ENCODE measurements at regions not wholly inside any gene's neighbourhood (a gene's known extent, or its start where the extent isn't known, plus 50 kb on each side); places are given as distances from the start of the nearest gene placed in this dataset.

GRCh38 chr1:59149435-59149834, 147.5 kb upstream of the FGGY start:
- no peak for DNase-seq
- peaks cover 3% of the 10 kb centered on the region; the same call in 1 of the 2 replicates for H3K27me3 Mint-ChIP-seq (ENCODE audit: insufficient read depth)
- no peak overlapping the region for H3K4me3 Mint-ChIP-seq
- H3K27ac Mint-ChIP-seq = no peak overlapping the region
- peaks cover 7% of the 10 kb centered on the region; the same call in 1 of the 2 replicates for H3K36me3 Mint-ChIP-seq (ENCODE audit: low read depth)
- TF ChIP-seq, protein P1, sequence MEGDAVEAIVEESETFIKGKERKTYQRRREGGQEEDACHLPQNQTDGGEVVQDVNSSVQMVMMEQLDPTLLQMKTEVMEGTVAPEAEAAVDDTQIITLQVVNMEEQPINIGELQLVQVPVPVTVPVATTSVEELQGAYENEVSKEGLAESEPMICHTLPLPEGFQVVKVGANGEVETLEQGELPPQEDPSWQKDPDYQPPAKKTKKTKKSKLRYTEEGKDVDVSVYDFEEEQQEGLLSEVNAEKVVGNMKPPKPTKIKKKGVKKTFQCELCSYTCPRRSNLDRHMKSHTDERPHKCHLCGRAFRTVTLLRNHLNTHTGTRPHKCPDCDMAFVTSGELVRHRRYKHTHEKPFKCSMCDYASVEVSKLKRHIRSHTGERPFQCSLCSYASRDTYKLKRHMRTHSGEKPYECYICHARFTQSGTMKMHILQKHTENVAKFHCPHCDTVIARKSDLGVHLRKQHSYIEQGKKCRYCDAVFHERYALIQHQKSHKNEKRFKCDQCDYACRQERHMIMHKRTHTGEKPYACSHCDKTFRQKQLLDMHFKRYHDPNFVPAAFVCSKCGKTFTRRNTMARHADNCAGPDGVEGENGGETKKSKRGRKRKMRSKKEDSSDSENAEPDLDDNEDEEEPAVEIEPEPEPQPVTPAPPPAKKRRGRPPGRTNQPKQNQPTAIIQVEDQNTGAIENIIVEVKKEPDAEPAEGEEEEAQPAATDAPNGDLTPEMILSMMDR (IDR thresholded peaks at IDR 0.05) = no peak
- H3K4me1 Mint-ChIP-seq (ENCODE audit: low read depth) = peaks cover 83% of the 10 kb centered on the region
- H3K9me3 Mint-ChIP-seq = no peaks in the 10 kb centered on the region

DNA sequence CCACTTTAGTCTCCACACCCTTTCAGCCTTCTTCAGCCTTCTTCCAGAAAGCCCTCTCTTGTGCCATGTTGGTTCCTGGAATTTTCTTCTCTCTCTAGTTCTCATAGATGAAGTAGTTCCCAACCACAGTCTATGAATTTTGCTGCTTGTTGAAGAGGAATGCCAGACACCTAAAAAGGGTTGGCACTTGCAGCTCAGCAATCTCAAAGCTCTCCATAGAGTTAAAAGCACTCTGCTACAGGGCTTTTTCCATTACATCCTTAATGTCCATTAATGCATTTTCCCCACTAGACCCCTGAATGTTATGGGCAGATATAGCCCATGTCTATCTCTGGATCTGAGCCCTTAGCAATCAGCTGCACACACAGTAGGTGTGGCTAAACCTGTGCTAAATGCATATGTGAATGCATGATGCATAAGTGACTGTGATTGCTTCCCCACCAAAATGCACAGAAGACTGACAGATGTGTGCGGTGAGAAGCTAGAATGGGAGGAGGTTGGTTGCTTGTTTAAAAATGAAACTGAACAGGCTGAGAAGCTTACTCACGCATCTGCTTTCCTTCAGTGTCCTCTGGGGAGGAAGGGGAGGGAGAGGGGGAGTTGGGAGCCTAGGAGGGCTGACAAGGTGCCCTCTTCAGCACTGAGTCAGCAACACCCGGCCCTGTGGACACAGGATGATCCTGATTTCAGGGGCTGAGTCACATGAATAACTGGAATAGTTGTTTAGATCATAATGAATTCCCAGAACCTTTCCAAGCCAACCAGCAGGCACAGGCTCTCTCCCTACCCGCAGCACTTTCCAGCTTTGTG, 146.1 kb upstream of the FGGY start:
- no peaks in the 10 kb centered on the region for H3K9me3 Mint-ChIP-seq

GRCh38 chr1:59151387-59151761, 145.5 kb upstream of the FGGY start:
- no peaks in the 10 kb centered on the region for H3K9me3 Mint-ChIP-seq
- DNase-seq = no peak
- H3K4me3 Mint-ChIP-seq = peak overlapping the region; percentile 84

More for the DNA sequence above, 146.1 kb upstream of the FGGY start:
- H3K27ac Mint-ChIP-seq = peak overlapping the region; percentile 96
- TF ChIP-seq, protein P1 (IDR thresholded peaks at IDR 0.05) = no peak
- peaks cover 7% of the 10 kb centered on the region; the same call in 1 of the 2 replicates for H3K36me3 Mint-ChIP-seq (ENCODE audit: low read depth)
- peaks cover 89% of the 10 kb centered on the region for H3K4me1 Mint-ChIP-seq (ENCODE audit: low read depth)
- H3K4me3 Mint-ChIP-seq = peak overlapping the region; percentile 84
- peak; percentile 98 for DNase-seq
- peaks cover 3% of the 10 kb centered on the region; the same call in 1 of the 2 replicates for H3K27me3 Mint-ChIP-seq (ENCODE audit: insufficient read depth)

DNA sequence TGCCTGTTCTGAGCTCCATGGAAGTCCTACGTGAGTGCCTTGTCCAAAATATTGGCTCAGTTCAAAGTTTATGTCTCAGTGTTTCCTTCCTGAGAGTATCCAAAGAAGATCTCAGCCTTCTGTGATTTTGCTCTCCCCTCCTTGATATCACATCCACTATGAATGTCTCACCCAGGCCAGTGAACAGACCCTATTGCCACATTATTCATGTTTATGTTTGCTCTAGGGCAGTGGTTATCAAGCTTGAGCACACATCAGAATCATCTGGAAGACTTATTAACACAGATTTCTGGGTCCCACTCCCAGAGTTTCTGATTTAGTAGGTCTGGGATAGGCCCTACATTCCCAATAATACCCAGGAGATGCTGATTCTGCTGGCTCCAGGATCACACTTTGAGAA, 145.0 kb upstream of the FGGY start:
- TF ChIP-seq, protein P1 (IDR thresholded peaks at IDR 0.05) = no peak
- H3K27me3 Mint-ChIP-seq (ENCODE audit: insufficient read depth) = peaks cover 3% of the 10 kb centered on the region; the same call in 1 of the 2 replicates
- no peaks in the 10 kb centered on the region for H3K9me3 Mint-ChIP-seq
- H3K4me1 Mint-ChIP-seq (ENCODE audit: low read depth) = peaks cover 90% of the 10 kb centered on the region
- H3K27ac Mint-ChIP-seq = peak overlapping the region; percentile 96
- DNase-seq = no peak
- peaks cover 7% of the 10 kb centered on the region; the same call in 1 of the 2 replicates for H3K36me3 Mint-ChIP-seq (ENCODE audit: low read depth)
- peak overlapping the region; percentile 84; the same call in 1 of the 2 replicates for H3K4me3 Mint-ChIP-seq

More at GRCh38 chr1:59151387-59151761, 145.5 kb upstream of the FGGY start:
- Mint-ChIP-seq H3K27ac (peak overlapping the region; percentile 96), H3K27me3 (ENCODE audit: insufficient read depth) (peaks cover 3% of the 10 kb centered on the region; the same call in 1 of the 2 replicates), H3K4me1 (ENCODE audit: low read depth) (peaks cover 90% of the 10 kb centered on the region), H3K36me3 (ENCODE audit: low read depth) (peaks cover 7% of the 10 kb centered on the region; the same call in 1 of the 2 replicates)
- TF ChIP-seq, protein P1 (IDR thresholded peaks at IDR 0.05) = no peak

GRCh38 chr1:59152511-59152910, 144.4 kb upstream of the FGGY start:
- TF ChIP-seq, protein P1 (IDR thresholded peaks at IDR 0.05) = no peak
- H3K27ac Mint-ChIP-seq = 0 out of 2 replicates have a peak overlapping the region, but pooled peaks have one; percentile 96
- H3K4me1 Mint-ChIP-seq (ENCODE audit: low read depth) = peaks cover 89% of the 10 kb centered on the region
- no peaks in the 10 kb centered on the region for H3K9me3 Mint-ChIP-seq
- peaks cover 7% of the 10 kb centered on the region; the same call in 1 of the 2 replicates for H3K36me3 Mint-ChIP-seq (ENCODE audit: low read depth)
- peaks cover 3% of the 10 kb centered on the region; the same call in 1 of the 2 replicates for H3K27me3 Mint-ChIP-seq (ENCODE audit: insufficient read depth)
- no peak for DNase-seq
- no peak overlapping the region for H3K4me3 Mint-ChIP-seq

Measured in HFFc6 (cell line).